ENCODE measurements at regions not wholly inside any gene's neighbourhood (a gene's known extent, or its start where the extent isn't known, plus 50 kb on each side); places are given as distances from the start of the nearest gene placed in this dataset.

- TF ChIP-seq CTCF (conservative IDR thresholded peaks at IDR 0.05; ENCODE audit: low read length) (no peak), EZH2phosphoT487 (IDR thresholded peaks at IDR 0.05; ENCODE audit: borderline replicate concordance, low read depth, low read length) (no peak)
Observed at GRCh38 chr5:168042284-168043068, 249.0 kb upstream of the WWC1 start.
